HG03521 (cell line): ENCODE measurements at regions not wholly inside any gene's neighbourhood (a gene's known extent, or its start where the extent isn't known, plus 50 kb on each side); places are given as distances from the start of the nearest gene placed in this dataset.
"Not testable (repeated sequence)": the region's sequence is repeated elsewhere in the genome, so short reads cannot be mapped to it uniquely, and the experiment has no call there.

ENCODE experiments used
- ATAC-seq: cut with Tn5 transposase; IDR thresholded peaks from one replicate; pipeline ENCODE4 v1.9.1; 2021; ENCODE audit warnings: mild to moderate bottlenecking, moderate library complexity; ENCODE audit not compliant: unreplicated experiment

GRCh38 chr2:121146630-121147029, 138.4 kb downstream of the TFCP2L1 start:
- no peak for ATAC-seq

- ATAC-seq: no peak
Measured at GRCh38 chr2:121147766-121148165, 137.2 kb downstream of the TFCP2L1 start.

GRCh38 chr2:121148481-121148880, 136.5 kb downstream of the TFCP2L1 start:
- ATAC-seq: no peak

- ATAC-seq: no peak
Measured at GRCh38 chr2:121149384-121149783, 135.6 kb downstream of the TFCP2L1 start.

- no peak for ATAC-seq
Measured at GRCh38 chr2:121150126-121150525, 134.9 kb downstream of the TFCP2L1 start.

- ATAC-seq: no peak
Measured at GRCh38 chr2:121150713-121151112, 134.3 kb downstream of the TFCP2L1 start.

- no peak for ATAC-seq
Measured at GRCh38 chr2:121151311-121152109, 133.5 kb downstream of the TFCP2L1 start.

GRCh38 chr2:121152861-121153260, 132.1 kb downstream of the TFCP2L1 start:
- no peak for ATAC-seq

GRCh38 chr2:121153516-121153915, 131.5 kb downstream of the TFCP2L1 start:
- ATAC-seq: no peak

- ATAC-seq: no peak
Measured at GRCh38 chr2:121155502-121156056, 129.4 kb downstream of the TFCP2L1 start.

GRCh38 chr2:121157481-121157880, 127.5 kb downstream of the TFCP2L1 start:
- ATAC-seq: not testable (repeated sequence)

GRCh38 chr2:121159291-121160071, 125.5 kb downstream of the TFCP2L1 start:
- ATAC-seq: no peak

- no peak for ATAC-seq
Measured at GRCh38 chr2:121160366-121160765, 124.6 kb downstream of the TFCP2L1 start.

GRCh38 chr2:121161272-121161671, 123.7 kb downstream of the TFCP2L1 start:
- ATAC-seq: no peak

- no peak for ATAC-seq
Measured at GRCh38 chr2:121162893-121163292, 122.1 kb downstream of the TFCP2L1 start.

GRCh38 chr2:121164042-121164441, 121.0 kb downstream of the TFCP2L1 start:
- ATAC-seq: no peak

- no peak for ATAC-seq
Measured at GRCh38 chr2:121165038-121165542, 119.9 kb downstream of the TFCP2L1 start.
